Stimulated activated naive CD8-positive, alpha-beta T cell treated with anti-CD3 and anti-CD28 coated beads, Interleukin-15, amount 100 ng/mL, for 72 hours (primary cell): ENCODE measurements at regions not wholly inside any gene's neighbourhood (a gene's known extent, or its start where the extent isn't known, plus 50 kb on each side); places are given as distances from the start of the nearest gene placed in this dataset.
"Not testable (repeated sequence)": the region's sequence is repeated elsewhere in the genome, so short reads cannot be mapped to it uniquely, and the experiment has no call there.

Experiments used
- ATAC-seq: fragments of 150-1000 bp; cut with Tn5 transposase; 2 replicates; pipeline ENCODE4 v1.10.0; 2021; ENCODE audit warnings: mild to moderate bottlenecking, moderate library complexity
- DNase-seq, 2 donors: peaks; one replicate each; pipeline ENCODE4 v3.0.0; 2021 to 2022
- H3K27ac Mint-ChIP-seq, 2 donors: one replicate each; pipeline ENCODE4 v1.8.0; 2022; ENCODE audit warnings: mild to moderate bottlenecking in 2 of 2, mixed read lengths in 2 of 2, moderate library complexity in 2 of 2
- H3K27me3 Mint-ChIP-seq: one replicate; pipeline ENCODE4 v1.8.0; 2022; ENCODE audit warnings: mixed read lengths
- H3K4me1 Mint-ChIP-seq: one replicate; pipeline ENCODE4 v1.8.0; 2022; ENCODE audit warnings: mild to moderate bottlenecking, mixed read lengths
- H3K4me3 Mint-ChIP-seq, 2 donors: one replicate each; pipeline ENCODE4 v1.8.0; 2022; ENCODE audit warnings: mild to moderate bottlenecking in 2 of 2, mixed read lengths in 2 of 2, moderate library complexity in 1 of 2
- H3K9me3 Mint-ChIP-seq, 2 donors: one replicate each; pipeline ENCODE4 v1.8.0; 2022; ENCODE audit warnings: mixed read lengths in 2 of 2

DNA sequence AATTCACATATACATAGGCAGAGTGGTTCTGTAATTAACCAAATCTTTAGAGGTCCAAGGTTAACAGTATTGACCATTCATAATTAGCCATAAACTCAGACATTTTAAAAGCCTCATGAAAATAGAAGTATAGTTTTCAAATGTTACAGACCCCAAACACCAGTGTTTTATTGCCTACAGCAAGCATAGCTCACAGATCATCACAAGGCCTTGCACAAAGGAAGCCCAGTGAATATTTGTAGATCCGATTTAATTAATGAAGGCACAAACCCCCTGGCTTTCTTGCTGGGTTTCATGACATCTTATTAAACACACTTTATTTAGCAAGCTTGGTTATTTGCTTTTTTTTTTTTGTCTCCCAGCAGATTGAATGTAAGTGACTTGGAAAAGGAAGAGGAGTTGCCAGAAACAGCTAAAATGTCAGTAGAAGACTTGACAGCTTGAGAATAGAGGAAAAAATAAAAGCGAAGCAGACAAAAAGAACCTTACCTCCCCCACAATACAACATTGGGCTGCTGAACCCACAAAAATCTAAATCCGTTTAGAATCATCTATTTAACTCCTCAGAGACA is 283.9 kb upstream of the TNC start:
- no peak for DNase-seq

DNA sequence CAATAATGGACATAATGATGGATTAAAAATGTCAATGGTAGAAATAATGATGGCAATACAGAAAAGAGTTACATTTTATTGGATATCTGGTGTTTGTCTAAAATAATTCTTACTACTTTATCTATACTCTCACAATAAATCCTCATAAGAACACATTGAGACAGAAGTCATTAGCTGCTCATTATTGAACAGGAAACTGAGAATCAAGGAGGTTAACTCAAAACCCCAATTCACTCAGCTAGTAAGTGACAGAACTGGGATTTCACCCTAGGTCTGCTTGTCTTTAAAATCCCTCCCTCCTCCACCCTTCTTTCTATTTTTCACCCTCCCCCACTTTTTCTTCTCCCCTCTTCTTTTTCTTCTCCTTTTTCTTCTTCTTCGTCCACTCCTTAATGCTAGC is 285.8 kb upstream of the TNC start:
- ATAC-seq (no peak), DNase-seq (no peak)
- Mint-ChIP-seq H3K4me3 (no peak overlapping the region), H3K9me3 (peaks cover 0 to 7% of the 10 kb centered on the region in 2 donors), H3K4me1 (no peaks in the 10 kb centered on the region), H3K27me3 (peaks cover 15% of the 10 kb centered on the region), H3K27ac (no peak overlapping the region)

More for the DNA sequence above, 283.9 kb upstream of the TNC start:
- H3K27me3 Mint-ChIP-seq = peaks cover 16% of the 10 kb centered on the region
- no peaks in the 10 kb centered on the region for H3K4me1 Mint-ChIP-seq
- H3K9me3 Mint-ChIP-seq = no peaks in the 10 kb centered on the region
- ATAC-seq = no peak
- H3K4me3 Mint-ChIP-seq = no peak overlapping the region
- H3K27ac Mint-ChIP-seq = no peak overlapping the region

DNA sequence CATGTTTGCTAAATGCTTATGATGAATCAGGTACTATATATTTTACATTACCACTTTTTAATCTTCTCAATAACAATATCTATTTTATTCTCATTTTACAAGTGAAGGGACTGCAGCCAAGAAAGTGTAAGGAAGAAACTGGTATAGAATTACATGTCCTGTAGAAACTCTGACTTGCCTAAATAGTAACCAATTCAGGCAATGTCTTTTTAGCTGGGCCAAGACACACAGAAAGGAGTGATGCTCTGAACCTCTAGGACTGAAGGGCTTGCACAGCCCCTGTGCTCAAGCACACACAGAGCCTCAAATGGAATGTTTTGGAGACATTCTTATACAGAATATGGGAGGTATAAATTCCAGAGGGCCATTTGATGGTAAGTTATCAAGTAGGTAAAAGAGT is 286.4 kb upstream of the TNC start:
- Mint-ChIP-seq H3K4me1 (no peaks in the 10 kb centered on the region), H3K27me3 (peaks cover 21% of the 10 kb centered on the region), H3K27ac (no peak overlapping the region), H3K9me3 (peaks cover 0 to 13% of the 10 kb centered on the region in 2 donors), H3K4me3 (no peak overlapping the region)
- ATAC-seq (no peak), DNase-seq (no peak)

DNA sequence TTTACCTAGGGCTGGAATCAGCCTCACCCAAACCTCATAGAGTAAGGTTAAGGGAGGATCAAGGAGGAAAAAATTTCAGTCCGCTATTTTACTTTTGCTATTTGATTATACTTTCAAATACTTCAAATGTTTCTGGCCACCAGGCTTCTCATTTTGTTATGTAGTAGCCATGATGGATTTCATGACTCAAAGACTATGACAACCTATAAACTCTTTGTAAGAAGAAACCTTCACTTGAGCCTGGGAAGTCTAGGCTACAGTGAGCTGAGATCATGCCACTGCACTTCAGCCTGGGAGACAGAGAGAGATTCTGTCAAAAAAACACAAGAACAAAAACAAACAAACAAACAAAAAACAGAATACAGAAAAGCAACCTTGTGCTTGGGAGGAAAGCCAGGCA is 293.6 kb upstream of the TNC start:
- Mint-ChIP-seq H3K9me3 (peaks cover 5 to 14% of the 10 kb centered on the region in 2 donors), H3K4me1 (no peaks in the 10 kb centered on the region), H3K27me3 (peaks cover 27% of the 10 kb centered on the region), H3K27ac (no peak overlapping the region), H3K4me3 (no peak overlapping the region)
- no peak for ATAC-seq
- no peak for DNase-seq

DNA sequence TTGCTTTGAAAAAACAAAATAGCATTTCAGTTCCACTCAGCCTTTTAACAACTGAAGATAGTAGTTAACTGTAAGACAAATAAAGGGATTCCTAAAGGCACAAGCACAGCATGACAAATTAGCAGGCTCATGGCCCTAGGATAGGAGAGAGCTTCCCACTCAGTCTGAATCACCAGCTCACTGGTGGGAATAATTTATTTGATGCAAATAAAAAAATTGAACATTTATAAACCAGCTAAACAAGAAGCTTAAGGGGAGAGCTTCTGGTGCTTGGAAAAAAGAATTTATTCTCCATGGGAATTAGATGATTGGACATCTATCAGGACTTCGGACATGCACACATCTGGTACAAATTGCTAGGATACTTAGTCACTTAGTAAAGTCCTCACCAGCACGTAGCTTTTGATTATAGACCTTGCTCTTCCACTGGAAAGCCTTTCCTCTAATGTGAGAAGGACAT is 294.1 kb upstream of the TNC start:
- Mint-ChIP-seq H3K9me3 (peaks cover 5 to 14% of the 10 kb centered on the region in 2 donors), H3K27ac (no peak overlapping the region), H3K27me3 (peaks cover 27% of the 10 kb centered on the region), H3K4me1 (no peaks in the 10 kb centered on the region), H3K4me3 (no peak overlapping the region)
- no peak for ATAC-seq
- no peak for DNase-seq

DNA sequence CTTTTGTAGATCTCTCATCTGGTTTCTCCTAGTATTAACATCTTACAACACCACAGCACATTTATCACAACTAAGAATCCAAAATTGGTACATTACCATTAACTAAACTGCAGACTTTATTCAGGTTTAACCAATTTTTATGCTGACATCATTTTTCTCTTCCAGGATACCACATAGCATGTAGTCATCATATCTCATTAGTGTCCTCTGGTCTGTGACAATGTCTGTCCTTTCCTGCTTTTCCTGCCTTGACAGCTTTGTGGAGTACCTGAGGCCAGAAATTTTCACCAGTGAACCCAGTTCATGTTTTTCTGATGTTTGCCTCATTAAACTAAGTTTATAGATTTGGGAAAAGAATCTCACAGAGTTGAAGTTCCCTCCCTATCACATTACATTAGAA is 294.7 kb upstream of the TNC start:
- no peak overlapping the region for H3K4me3 Mint-ChIP-seq

DNA sequence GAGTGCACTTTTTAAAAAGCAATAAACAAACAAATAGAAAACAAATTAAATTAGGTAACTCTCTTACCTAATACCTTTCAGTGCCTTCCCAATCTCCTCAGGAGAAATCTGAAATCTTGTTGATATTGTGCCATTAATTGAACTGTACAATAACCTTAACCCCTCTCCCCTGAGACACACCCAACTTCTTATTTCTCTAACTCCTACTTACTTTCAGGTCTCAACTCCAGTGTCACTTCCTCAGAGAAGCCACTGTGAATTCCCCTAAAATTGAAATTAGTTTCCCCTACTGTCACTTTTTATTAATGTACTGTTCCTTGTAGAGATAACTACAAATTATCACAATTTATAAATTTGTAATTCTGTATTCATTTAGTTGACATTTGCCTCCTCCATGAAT is 295.3 kb upstream of the TNC start:
- no peak for DNase-seq
- ATAC-seq = no peak
- H3K4me3 Mint-ChIP-seq = no peak overlapping the region
- peaks cover 9 to 12% of the 10 kb centered on the region in 2 donors for H3K9me3 Mint-ChIP-seq
- H3K4me1 Mint-ChIP-seq = no peaks in the 10 kb centered on the region
- no peak overlapping the region for H3K27ac Mint-ChIP-seq
- peaks cover 25% of the 10 kb centered on the region for H3K27me3 Mint-ChIP-seq

More for the DNA sequence above, 294.7 kb upstream of the TNC start:
- Mint-ChIP-seq H3K27me3 (peaks cover 27% of the 10 kb centered on the region), H3K4me1 (no peaks in the 10 kb centered on the region), H3K27ac (no peak overlapping the region), H3K9me3 (peaks cover 9 to 14% of the 10 kb centered on the region in 2 donors)
- DNase-seq (no peak), ATAC-seq (no peak)

DNA sequence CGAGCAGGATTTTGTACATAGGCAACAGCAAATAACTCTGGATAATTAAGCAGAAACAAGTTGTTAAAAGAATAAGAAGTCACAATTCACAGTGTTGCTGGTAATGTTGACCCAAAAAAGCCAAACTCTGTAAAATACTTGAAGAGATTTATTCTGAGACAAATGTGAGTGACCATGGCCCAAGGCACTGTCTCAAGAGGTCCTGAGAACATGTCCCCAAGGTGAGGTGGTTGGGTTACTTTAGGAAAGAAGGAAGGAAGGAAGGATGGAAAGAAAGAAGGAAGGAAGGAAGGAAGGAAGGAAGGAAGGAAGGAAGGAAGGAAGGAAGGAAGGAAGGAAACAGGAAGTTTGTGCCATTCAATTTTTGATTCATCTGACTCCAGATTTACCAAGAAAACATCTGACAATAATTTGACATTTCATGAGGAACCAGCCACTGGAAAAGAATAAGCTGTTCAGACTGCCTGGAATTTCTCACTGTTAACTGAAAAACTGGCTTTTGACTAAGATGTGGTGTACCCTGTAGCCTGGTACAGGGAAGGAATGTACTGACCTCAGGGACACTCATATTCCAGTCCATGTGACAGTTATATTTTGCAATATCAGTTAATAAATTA is 295.9 kb upstream of the TNC start:
- ATAC-seq = no peak
- DNase-seq = no peak
- H3K9me3 Mint-ChIP-seq = peaks cover 6 to 9% of the 10 kb centered on the region in 2 donors

DNA sequence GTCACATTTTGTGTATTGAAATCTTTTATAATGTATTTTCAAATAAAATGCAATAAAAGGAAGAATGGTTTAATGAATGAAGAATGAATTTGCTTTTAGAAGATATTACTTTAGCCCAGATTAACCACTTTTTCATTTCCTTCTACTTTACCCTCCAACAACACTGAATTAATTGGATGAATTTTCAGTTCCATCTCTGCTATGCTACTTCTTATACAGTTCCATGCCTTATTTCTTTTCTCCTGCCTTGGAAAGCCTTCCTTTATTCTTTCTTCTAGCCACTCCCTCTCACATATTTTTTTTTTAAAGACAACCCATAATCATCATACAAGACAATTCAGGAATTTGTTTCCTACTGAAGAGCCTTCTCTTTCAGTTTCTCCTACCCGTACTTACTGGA is 296.6 kb upstream of the TNC start:
- peaks cover 0 to 9% of the 10 kb centered on the region in 2 donors for H3K9me3 Mint-ChIP-seq
- ATAC-seq (no peak), DNase-seq (no peak)
- no peak overlapping the region for H3K27ac Mint-ChIP-seq
- H3K27me3 Mint-ChIP-seq = peaks cover 12% of the 10 kb centered on the region
- H3K4me3 Mint-ChIP-seq = no peak overlapping the region
- H3K4me1 Mint-ChIP-seq = no peaks in the 10 kb centered on the region

More for the DNA sequence above, 295.9 kb upstream of the TNC start:
- Mint-ChIP-seq H3K27me3 (peaks cover 19% of the 10 kb centered on the region), H3K4me1 (no peaks in the 10 kb centered on the region), H3K27ac (no peak overlapping the region), H3K4me3 (no peak overlapping the region)

DNA sequence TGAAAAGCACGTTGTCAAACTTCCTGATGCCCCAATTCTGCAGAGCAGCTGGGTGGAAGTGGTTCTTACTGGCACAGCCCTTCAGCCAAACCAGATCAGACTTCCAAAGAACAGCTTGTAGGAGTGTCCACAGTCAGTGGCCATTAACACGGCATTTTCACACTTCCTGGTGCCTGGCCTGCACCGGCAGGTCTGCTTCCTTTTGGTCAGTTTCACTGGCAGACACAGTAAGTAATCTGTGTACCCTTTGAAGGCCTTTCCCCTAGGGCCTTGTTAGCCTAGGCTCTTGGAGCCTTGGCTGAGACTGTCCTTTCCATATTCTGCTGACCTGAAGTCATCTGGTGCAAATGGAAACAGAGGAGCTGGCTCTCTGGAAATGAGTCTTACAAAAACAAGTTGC is 297.5 kb upstream of the TNC start:
- ATAC-seq (no peak), DNase-seq (no peak)
- Mint-ChIP-seq H3K27ac (no peak overlapping the region), H3K27me3 (peaks cover 9% of the 10 kb centered on the region), H3K9me3 (peaks cover 2 to 11% of the 10 kb centered on the region in 2 donors), H3K4me3 (no peak overlapping the region), H3K4me1 (no peaks in the 10 kb centered on the region)

DNA sequence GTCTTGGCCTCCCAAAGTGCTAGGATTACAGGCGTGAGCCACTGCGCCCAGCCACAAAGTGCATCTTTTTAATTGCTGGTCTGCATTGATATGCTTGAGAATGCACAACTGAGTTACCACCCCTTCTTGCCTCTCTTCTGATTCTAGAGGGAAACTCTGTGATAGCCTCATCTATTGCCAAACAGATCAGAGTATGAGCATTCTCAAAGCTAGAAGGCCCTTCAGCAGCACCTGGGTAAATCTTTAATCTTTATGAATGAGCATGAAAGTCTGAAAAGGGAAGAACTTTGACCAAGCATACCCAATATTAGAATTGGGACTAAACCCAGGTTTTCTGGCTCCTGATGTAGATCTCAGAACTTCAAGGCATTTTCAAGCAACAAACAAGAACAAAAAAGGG is 298.3 kb upstream of the TNC start:
- ATAC-seq (no peak), DNase-seq (no peak)
- H3K27me3 Mint-ChIP-seq = peaks cover 9% of the 10 kb centered on the region
- no peak overlapping the region for H3K27ac Mint-ChIP-seq
- peaks cover 7 to 14% of the 10 kb centered on the region in 2 donors for H3K9me3 Mint-ChIP-seq
- no peak overlapping the region for H3K4me3 Mint-ChIP-seq
- H3K4me1 Mint-ChIP-seq = no peaks in the 10 kb centered on the region

DNA sequence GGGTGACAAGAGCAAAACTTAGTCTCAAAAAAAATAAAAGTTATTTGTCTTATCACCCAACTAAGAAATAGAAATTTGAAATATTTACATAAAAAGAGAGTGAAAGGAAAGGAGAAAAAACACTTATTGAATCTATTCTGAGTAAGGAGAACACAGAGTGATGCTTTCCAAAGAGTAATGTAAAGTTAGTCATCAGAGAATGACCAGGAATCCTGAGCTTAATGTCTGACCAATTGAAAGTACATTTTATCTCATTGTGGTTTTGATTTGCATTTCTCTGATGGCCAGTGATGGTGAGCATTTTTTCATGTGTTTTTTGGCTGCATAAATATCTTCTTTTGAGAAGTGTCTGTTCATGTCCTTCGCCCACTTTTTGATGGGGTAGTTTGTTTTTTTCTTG is 300.2 kb upstream of the TNC start:
- not testable (repeated sequence) for H3K4me1 Mint-ChIP-seq, H3K4me3 Mint-ChIP-seq, H3K27me3 Mint-ChIP-seq, DNase-seq, ATAC-seq, H3K27ac Mint-ChIP-seq
- peaks cover 14% of the 10 kb centered on the region in 2 donors for H3K9me3 Mint-ChIP-seq

DNA sequence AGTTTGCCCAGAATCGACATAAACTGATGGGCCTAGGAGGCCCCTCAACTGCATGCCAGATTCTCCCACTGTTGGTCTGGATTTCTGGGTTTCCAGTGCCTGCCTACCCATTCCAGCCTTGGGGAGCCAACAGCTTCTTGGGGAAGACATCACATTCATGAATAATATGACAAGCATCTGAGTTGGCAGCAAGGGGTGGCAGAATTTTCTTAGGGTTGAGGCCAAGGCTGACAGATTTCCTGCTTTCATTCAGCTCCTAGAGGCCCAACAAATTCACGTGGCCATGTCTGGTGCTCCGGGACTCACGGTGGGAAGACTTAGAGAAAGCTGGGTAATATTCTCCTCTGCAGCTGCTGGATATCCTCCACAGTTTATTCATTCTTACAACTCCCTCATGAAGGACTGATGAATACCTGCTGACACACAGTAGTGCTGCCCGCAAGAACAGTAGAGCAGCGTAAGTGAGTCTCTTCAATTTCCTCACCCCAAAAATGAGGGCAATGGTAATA is 305.0 kb upstream of the TNC start:
- no peaks in the 10 kb centered on the region for H3K4me1 Mint-ChIP-seq
- H3K27ac Mint-ChIP-seq = no peak overlapping the region
- peaks cover 13 to 44% of the 10 kb centered on the region in 2 donors for H3K9me3 Mint-ChIP-seq
- DNase-seq (no peak), ATAC-seq (no peak)
- no peaks in the 10 kb centered on the region for H3K27me3 Mint-ChIP-seq
- no peak overlapping the region for H3K4me3 Mint-ChIP-seq

DNA sequence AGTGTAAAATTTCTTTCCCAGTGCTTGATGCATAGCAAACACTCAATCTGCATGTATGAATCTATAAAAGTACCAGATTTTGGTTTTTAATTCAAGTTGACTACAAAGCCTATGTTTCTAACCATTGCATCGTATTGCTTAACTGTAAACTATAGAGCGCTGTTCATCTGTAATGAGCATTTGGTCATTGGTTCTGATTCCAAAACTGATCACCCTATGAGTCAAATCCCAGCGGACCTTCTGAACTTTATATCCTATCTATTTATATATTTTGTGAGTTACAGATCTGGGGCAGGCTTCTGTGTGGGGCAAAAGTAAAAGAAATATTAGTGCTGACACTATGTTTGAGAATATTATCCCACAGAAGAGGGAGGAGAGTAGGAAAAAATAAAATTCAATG is 305.7 kb upstream of the TNC start:
- no peak overlapping the region for H3K27ac Mint-ChIP-seq
- H3K9me3 Mint-ChIP-seq = peaks cover 13 to 44% of the 10 kb centered on the region in 2 donors
- no peak for DNase-seq
- ATAC-seq = no peak
- no peak overlapping the region for H3K4me3 Mint-ChIP-seq
- no peaks in the 10 kb centered on the region for H3K27me3 Mint-ChIP-seq
- H3K4me1 Mint-ChIP-seq = no peaks in the 10 kb centered on the region

DNA sequence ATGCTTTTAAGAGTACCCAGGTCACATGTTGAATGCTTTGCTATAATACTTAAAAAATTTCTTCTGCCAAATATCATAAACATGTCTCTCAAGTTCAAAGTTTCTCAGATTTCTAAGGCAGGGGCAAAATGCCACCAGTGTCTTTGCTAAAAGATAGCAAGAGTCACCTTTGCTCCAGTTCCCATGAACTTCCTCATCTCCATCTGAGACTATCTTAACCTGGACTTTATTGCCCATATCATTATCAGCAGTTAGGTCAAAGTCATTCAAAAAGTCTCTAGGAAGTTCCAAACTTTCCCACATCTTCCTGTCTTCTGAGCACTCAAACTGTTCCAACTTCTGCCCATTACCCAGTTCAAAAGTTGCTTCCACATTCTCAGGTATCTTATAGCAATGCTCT is 307.6 kb upstream of the TNC start:
- no peak for ATAC-seq
- no peak overlapping the region for H3K4me3 Mint-ChIP-seq
- H3K4me1 Mint-ChIP-seq = no peaks in the 10 kb centered on the region
- H3K9me3 Mint-ChIP-seq = peaks cover 9 to 40% of the 10 kb centered on the region in 2 donors
- DNase-seq = no peak
- H3K27ac Mint-ChIP-seq = no peak overlapping the region
- H3K27me3 Mint-ChIP-seq = no peaks in the 10 kb centered on the region

DNA sequence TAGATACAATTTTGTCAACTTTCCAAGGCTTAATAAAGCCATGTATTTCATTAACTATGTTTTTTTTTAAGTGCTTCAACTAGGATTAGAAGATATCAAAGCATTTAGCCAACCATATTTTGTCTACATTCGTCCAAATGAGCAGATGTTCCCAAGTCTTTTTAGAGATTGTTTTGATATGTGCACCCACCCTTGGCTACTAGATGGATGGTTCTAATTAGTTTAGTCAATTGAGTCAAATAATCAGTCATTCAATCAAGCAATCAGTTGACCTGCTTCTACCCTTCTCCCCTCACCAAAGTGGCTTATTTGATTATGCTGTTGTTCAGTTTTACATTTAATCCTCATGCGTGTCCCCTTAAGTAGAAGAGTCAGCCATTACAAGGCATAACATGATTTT is 319.5 kb upstream of the TNC start:
- no peaks in the 10 kb centered on the region for H3K27me3 Mint-ChIP-seq
- no peak for ATAC-seq

More for the DNA sequence above, 319.5 kb upstream of the TNC start:
- no peaks in the 10 kb centered on the region for H3K4me1 Mint-ChIP-seq
- H3K9me3 Mint-ChIP-seq = peaks cover 3 to 7% of the 10 kb centered on the region in 2 donors
- no peak overlapping the region for H3K4me3 Mint-ChIP-seq
- DNase-seq = no peak
- no peak overlapping the region for H3K27ac Mint-ChIP-seq
